IMR-90 (cell line): ENCODE measurements at regions not wholly inside any gene's neighbourhood (a gene's known extent, or its start where the extent isn't known, plus 50 kb on each side); places are given as distances from the start of the nearest gene placed in this dataset.
"Not testable (repeated sequence)": the region's sequence is repeated elsewhere in the genome, so short reads cannot be mapped to it uniquely, and the experiment has no call there.

ENCODE experiments used
- ATAC-seq: fragments of 200-7000 bp; cut with Tn5 transposase; 2 replicates; pipeline ENCODE4 v1.9.1; 2020; ENCODE audit warnings: low read depth, mild to moderate bottlenecking, moderate library complexity
- BruUV-seq: library from RNA; stranded (reverse); fragments of 400-500 nt; replicated peaks from 2 replicates; lab custom pipeline; 2021; lab: Mats Ljungman, UMichigan
- CTCF ChIA-PET: fragments of 300-600 bp; formaldehyde crosslinking; extraction: SDS; loops from one replicate; lab custom pipeline; 2021; ENCODE audit warnings: antibody characterized with exemption; lab: Yijun Ruan, JAX
- POLR2A ChIA-PET: fragments of 300-600 bp; sonication (Branson Sonifier 250); formaldehyde crosslinking; loops from one replicate; lab custom pipeline; 2022; ENCODE audit warnings: antibody characterized with exemption; ENCODE audit not compliant: unreplicated experiment; lab: Charles Lee
- DNase-seq: peaks from one replicate; pipeline ENCODE4 v3.0.0; 2013
- H2AFZ ChIP-seq: replicated peaks from 2 replicates; pipeline ENCODE3; 2013; ENCODE audit warnings: low read length, mild to moderate bottlenecking; ENCODE audit not compliant: poor library complexity
- H2AK5ac ChIP-seq: 2 replicates; pipeline ENCODE4 v1.6.1; 2013; ENCODE audit warnings: low read depth, low read length, inconsistent platforms
- H2AK9ac ChIP-seq: replicated peaks from 2 replicates; pipeline ENCODE3; 2013; ENCODE audit warnings: mild to moderate bottlenecking, low read depth, low read length, moderate library complexity; ENCODE audit not compliant: poor library complexity
- H2BK120ac ChIP-seq: 2 replicates; pipeline ENCODE4 v1.6.1; 2013; ENCODE audit warnings: low read depth, low read length, inconsistent platforms
- H2BK15ac ChIP-seq: 3 replicates; pipeline ENCODE4 v1.6.1; 2013; ENCODE audit warnings: low read depth, low read length, inconsistent platforms
- H2BK20ac ChIP-seq: 2 replicates; pipeline ENCODE4 v1.6.1; 2013; ENCODE audit warnings: low read depth, mild to moderate bottlenecking, inconsistent platforms, low read length, moderate library complexity
- H2BK5ac ChIP-seq: 2 replicates; pipeline ENCODE4 v1.6.1; 2013; ENCODE audit warnings: mild to moderate bottlenecking, low read depth, low read length, inconsistent platforms; ENCODE audit not compliant: poor library complexity, severe bottlenecking
- H3K14ac ChIP-seq: replicated peaks from 2 replicates; pipeline ENCODE4 v1.6.1; 2013; ENCODE audit warnings: low read depth, low read length, inconsistent platforms
- H3K18ac ChIP-seq: 2 replicates; pipeline ENCODE4 v1.6.1; 2013; ENCODE audit warnings: low read depth, low read length, control low read depth
- H3K23ac ChIP-seq: 2 replicates; pipeline ENCODE4 v1.6.1; 2013; ENCODE audit warnings: low read depth, low read length, inconsistent platforms
- H3K27ac ChIP-seq: 2 replicates; pipeline ENCODE4 v1.5.1; 2013; ENCODE audit warnings: mild to moderate bottlenecking, control low read depth, low read length; ENCODE audit not compliant: insufficient read depth
- H3K27me3 ChIP-seq: 2 replicates; pipeline ENCODE4 v1.6.1; 2013; ENCODE audit warnings: low read length; ENCODE audit not compliant: control insufficient read depth, insufficient read depth
- H3K36me3 ChIP-seq: 2 replicates; pipeline ENCODE4 v1.6.1; 2013; ENCODE audit warnings: low read length, mixed read lengths; ENCODE audit not compliant: control insufficient read depth, insufficient read depth
- H3K4ac ChIP-seq: 2 replicates; pipeline ENCODE4 v1.6.1; 2013; ENCODE audit warnings: low read depth, low read length, inconsistent platforms
- H3K4me1 ChIP-seq: 2 replicates; pipeline ENCODE4 v1.6.1; 2013; ENCODE audit warnings: low read length, mixed read lengths; ENCODE audit not compliant: control insufficient read depth, insufficient read depth
- H3K4me2 ChIP-seq: 2 replicates; pipeline ENCODE4 v1.6.1; 2013; ENCODE audit warnings: low read depth, mild to moderate bottlenecking, control low read depth, low read length, moderate library complexity
- H3K4me3 ChIP-seq: 2 replicates; pipeline ENCODE4 v1.5.1; 2013; ENCODE audit warnings: low read depth, mild to moderate bottlenecking, control low read depth, low read length, moderate library complexity; ENCODE audit not compliant: insufficient read depth
- H3K56ac ChIP-seq: 2 replicates; pipeline ENCODE4 v1.6.1; 2013; ENCODE audit warnings: low read length, inconsistent platforms; ENCODE audit not compliant: insufficient read depth; ENCODE audit errors: extremely low read depth
- H3K79me1 ChIP-seq, 2 experiments: 2 replicates each; pipeline ENCODE4 v1.6.1; 2013; ENCODE audit warnings: low read length in 2 of 2, inconsistent platforms in 1 of 2, low read depth in 1 of 2
- H3K9ac ChIP-seq: 2 replicates; pipeline ENCODE4 v1.6.1; 2013; ENCODE audit warnings: low read depth, low read length, control low read depth
- H3K9me1 ChIP-seq: 2 replicates; pipeline ENCODE4 v1.6.1; 2013; ENCODE audit warnings: low read length, inconsistent platforms; ENCODE audit not compliant: insufficient read depth
- H3K9me3 ChIP-seq: 2 replicates; pipeline ENCODE4 v1.6.1; 2013; ENCODE audit warnings: low read length; ENCODE audit not compliant: control insufficient read depth, insufficient read depth
- H4K20me1 ChIP-seq: 2 replicates; pipeline ENCODE4 v1.6.1; 2013; ENCODE audit warnings: low read length, inconsistent platforms; ENCODE audit not compliant: insufficient read depth
- H4K5ac ChIP-seq: 2 replicates; pipeline ENCODE4 v1.6.1; 2013; ENCODE audit warnings: mild to moderate bottlenecking, low read depth, low read length, control low read depth
- H4K8ac ChIP-seq, 2 experiments: 2 replicates each; pipeline ENCODE4 v1.6.1; 2013; ENCODE audit warnings: low read depth in 2 of 2, low read length in 2 of 2, control low read depth in 1 of 2, inconsistent platforms in 1 of 2
- H4K91ac ChIP-seq: 2 replicates; pipeline ENCODE4 v1.6.1; 2013; ENCODE audit warnings: low read depth, low read length, inconsistent platforms; ENCODE audit not compliant: insufficient read depth
- BHLHE40 ChIP-seq: fragments of 150-350 bp; IDR thresholded peaks from 2 replicates; pipeline ENCODE4 v1.6.1; 2016; ENCODE audit warnings: mild to moderate bottlenecking, low read depth, low read length
- CEBPB ChIP-seq: IDR thresholded peaks from 2 replicates; pipeline ENCODE4 v1.6.1; 2012; ENCODE audit warnings: low read depth, low read length, improper control_type of control experiment
- FOS ChIP-seq: fragments of 150-350 bp; IDR thresholded peaks from 2 replicates; pipeline ENCODE4 v1.6.1; 2016; ENCODE audit warnings: low read depth, low read length
- MAFK ChIP-seq: IDR thresholded peaks from 2 replicates; pipeline ENCODE4 v1.6.1; 2012; ENCODE audit warnings: low read depth, low read length, improper control_type of control experiment
- RFX5 ChIP-seq: IDR thresholded peaks from 2 replicates; pipeline ENCODE4 v1.8.0; 2012; ENCODE audit warnings: low read depth, mild to moderate bottlenecking, low read length, moderate library complexity
- SMC3 ChIP-seq: fragments of 150-350 bp; IDR thresholded peaks from 2 replicates; pipeline ENCODE4 v1.6.1; 2016; ENCODE audit warnings: low read depth, mild to moderate bottlenecking, antibody characterized with exemption, low read length, moderate library complexity
- WGBS, 2 experiments: methylation state at CpG; one replicate each; pipeline versions ENCODE4 v1.1.5 to v1.1.7; 2013; ENCODE audit warnings: missing lambda C conversion rate in 2 of 2; ENCODE audit not compliant: insufficient read length in 1 of 2; ENCODE audit errors: extremely low coverage in 2 of 2; 5-methylcytosine and 5-hydroxymethylcytosine counted together
- dilution Hi-C: fragments of 300-500 bp; cut with HindIII; formaldehyde crosslinking; loops from one replicate; pipeline ENCODE4 v1.14.3; 2018; ENCODE audit warnings: low sequenced_read_pairs; ENCODE audit not compliant: unreplicated experiment
- in situ Hi-C: fragments of 300-500 bp; cut with MboI; formaldehyde crosslinking; loops from 3 replicates; pipeline ENCODE4 v1.14.3; 2019; ENCODE audit warnings: low sequenced_read_pairs, inconsistent platforms, mixed read lengths
- intact Hi-C: fragments of 100-400 bp; cut with micrococcal nuclease; formaldehyde crosslinking; loops from 2 replicates; pipeline ENCODE4 v1.10.0; 2022
- TF ChIP-seq, protein P1 (sequence below): conservative IDR thresholded peaks from 2 replicates; pipeline ENCODE4 v1.5.1; 2012; ENCODE audit warnings: mild to moderate bottlenecking, low read depth, low read length, improper control_type of control experiment

DNA sequence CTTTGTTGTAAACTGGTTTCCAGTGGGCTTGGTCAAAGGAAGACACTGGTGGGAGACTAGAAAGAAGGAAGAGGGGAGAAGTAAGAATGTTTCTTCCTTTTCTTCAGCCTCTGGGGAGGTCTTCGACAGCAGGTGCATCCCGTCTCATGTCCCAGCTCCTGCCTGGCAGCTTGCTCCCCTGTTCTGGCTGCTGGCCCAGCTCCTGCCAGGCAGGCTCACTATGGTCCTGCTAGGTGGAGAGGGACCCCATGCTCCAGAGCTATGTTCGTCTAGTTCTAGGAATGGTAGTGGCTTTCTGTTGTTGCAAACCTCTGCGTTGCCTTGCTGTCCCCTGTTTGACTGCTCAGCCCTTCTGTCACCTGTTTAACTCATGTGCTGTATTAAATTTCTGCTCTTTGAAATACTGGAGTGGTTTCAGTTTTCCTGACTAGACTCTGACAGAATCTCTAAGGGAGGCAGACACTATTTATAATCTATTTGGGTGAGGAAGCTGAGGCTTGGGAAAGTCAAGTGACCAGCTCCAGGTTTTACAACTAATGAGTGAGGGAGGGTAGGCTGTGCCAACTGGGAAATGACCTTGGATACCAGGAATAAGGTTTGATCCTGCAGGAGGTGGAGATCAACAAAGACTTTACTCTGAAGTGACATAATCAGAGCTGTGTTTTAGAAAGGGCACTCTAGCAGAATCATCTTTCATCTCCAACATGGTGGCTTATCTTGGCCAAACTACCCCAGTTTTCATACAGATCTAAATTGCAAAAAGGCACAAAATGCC lies 94.7 kb upstream of the DDHD1 start:
- H2BK5ac ChIP-seq, result no peak overlapping the region
- no peak overlapping the region for H3K4ac ChIP-seq
- peaks cover 7% of the 10 kb centered on the region for H3K27me3 ChIP-seq
- H3K4me2 ChIP-seq, result no peak overlapping the region
- ATAC-seq (no peak), DNase-seq (no peak)
- H3K36me3 ChIP-seq, result no peaks in the 10 kb centered on the region
- dilution Hi-C loops, result no loop called here
- no peak overlapping the region for H2AK9ac ChIP-seq
- no peak overlapping the region for H3K56ac ChIP-seq
- no peak overlapping the region for H2BK120ac ChIP-seq
- H3K4me1 ChIP-seq, result no peaks in the 10 kb centered on the region
- no peaks in the 10 kb centered on the region for H3K9me3 ChIP-seq
- no peaks in the 10 kb centered on the region for H3K9me1 ChIP-seq
- no peak overlapping the region for H3K9ac ChIP-seq
- POLR2A ChIA-PET, result no interaction called here
- H3K27ac ChIP-seq, result no peak overlapping the region
- BruUV-seq, result no TSS peak
- no peaks in the 10 kb centered on the region for H4K20me1 ChIP-seq
- no peak overlapping the region for H4K8ac ChIP-seq
- H3K23ac ChIP-seq, result no peak overlapping the region
- no peaks in the 10 kb centered on the region for H3K79me1 ChIP-seq
- TF ChIP-seq BHLHE40 (no peak), MAFK (no peak), SMC3 (no peak), RFX5 (no peak), FOS (no peak), CEBPB (no peak)
- TF ChIP-seq, protein P1, sequence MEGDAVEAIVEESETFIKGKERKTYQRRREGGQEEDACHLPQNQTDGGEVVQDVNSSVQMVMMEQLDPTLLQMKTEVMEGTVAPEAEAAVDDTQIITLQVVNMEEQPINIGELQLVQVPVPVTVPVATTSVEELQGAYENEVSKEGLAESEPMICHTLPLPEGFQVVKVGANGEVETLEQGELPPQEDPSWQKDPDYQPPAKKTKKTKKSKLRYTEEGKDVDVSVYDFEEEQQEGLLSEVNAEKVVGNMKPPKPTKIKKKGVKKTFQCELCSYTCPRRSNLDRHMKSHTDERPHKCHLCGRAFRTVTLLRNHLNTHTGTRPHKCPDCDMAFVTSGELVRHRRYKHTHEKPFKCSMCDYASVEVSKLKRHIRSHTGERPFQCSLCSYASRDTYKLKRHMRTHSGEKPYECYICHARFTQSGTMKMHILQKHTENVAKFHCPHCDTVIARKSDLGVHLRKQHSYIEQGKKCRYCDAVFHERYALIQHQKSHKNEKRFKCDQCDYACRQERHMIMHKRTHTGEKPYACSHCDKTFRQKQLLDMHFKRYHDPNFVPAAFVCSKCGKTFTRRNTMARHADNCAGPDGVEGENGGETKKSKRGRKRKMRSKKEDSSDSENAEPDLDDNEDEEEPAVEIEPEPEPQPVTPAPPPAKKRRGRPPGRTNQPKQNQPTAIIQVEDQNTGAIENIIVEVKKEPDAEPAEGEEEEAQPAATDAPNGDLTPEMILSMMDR, result no peak
- no peak overlapping the region for H2BK15ac ChIP-seq
- H3K14ac ChIP-seq, result no peak overlapping the region
- H2AK5ac ChIP-seq, result no peak overlapping the region
- WGBS, 2 experiments, result no CpG with 5 or more reads among the region's 4 CpGs
- no peak overlapping the region for H4K5ac ChIP-seq
- intact Hi-C loops, result no loop called here
- no peak overlapping the region for H3K4me3 ChIP-seq
- no peak overlapping the region for H3K18ac ChIP-seq
- in situ Hi-C loops, result no loop called here
- H2AFZ ChIP-seq, result peak overlapping the region; percentile 23
- H4K91ac ChIP-seq, result no peak overlapping the region
- CTCF ChIA-PET, result interaction anchor here (0.6 kb wide), 1 partner anchor 26 kb away, joined by 6 read pairs; no protein-coding TSS in a partner anchor
- H2BK20ac ChIP-seq, result no peak overlapping the region

DNA sequence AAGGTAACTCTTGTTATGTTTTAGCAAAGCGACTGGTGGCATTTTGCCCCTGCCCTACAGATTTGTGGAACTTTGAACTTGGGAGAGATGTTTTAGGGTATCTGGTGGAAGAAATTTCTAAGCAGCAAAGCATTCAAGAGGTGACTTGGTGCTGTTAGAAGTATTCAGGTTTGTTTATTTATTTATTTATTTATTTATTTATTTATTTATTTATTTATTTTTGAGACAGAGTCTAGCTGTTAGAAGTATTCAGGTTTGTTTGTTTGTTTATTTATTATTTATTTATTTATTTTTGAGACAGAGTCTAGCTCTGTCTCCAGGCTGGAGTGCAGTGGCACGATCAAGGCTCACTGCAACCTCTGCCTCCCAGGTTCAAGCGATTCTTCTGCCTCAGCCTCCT lies 89.8 kb upstream of the DDHD1 start:
- H2BK15ac ChIP-seq, H4K8ac ChIP-seq, H3K56ac ChIP-seq, ATAC-seq, H3K36me3 ChIP-seq, dilution Hi-C loops, H2AK9ac ChIP-seq, H4K91ac ChIP-seq, H2BK120ac ChIP-seq, H3K9me1 ChIP-seq, H3K79me1 ChIP-seq, H3K4me2 ChIP-seq, H2AK5ac ChIP-seq, H3K14ac ChIP-seq, H3K23ac ChIP-seq, DNase-seq, in situ Hi-C loops, H2AFZ ChIP-seq, H3K27ac ChIP-seq, H4K20me1 ChIP-seq, H3K4me1 ChIP-seq, H3K27me3 ChIP-seq, H2BK5ac ChIP-seq, intact Hi-C loops, POLR2A ChIA-PET, H3K18ac ChIP-seq, H3K4ac ChIP-seq, H3K9ac ChIP-seq, H4K5ac ChIP-seq, H3K9me3 ChIP-seq, H2BK20ac ChIP-seq, H3K4me3 ChIP-seq, BruUV-seq, CTCF ChIA-PET: not testable (repeated sequence)
- WGBS, 2 experiments, result 100% methylated on average over 1 of the region's 3 CpGs; no CpG with 5 or more reads in 1 of the 2 experiments
